Skeletal muscle cell (primary cell): ENCODE measurements at regions not wholly inside any gene's neighbourhood (a gene's known extent, or its start where the extent isn't known, plus 50 kb on each side); places are given as distances from the start of the nearest gene placed in this dataset.

ENCODE experiments used
- DNase-seq: peaks from one replicate; pipeline ENCODE4 v3.0.0-alpha.2; 2010; ENCODE audit warnings: low read depth
- H3K4me3 ChIP-seq: 2 replicates; pipeline ENCODE4 v1.5.1; 2011; ENCODE audit warnings: low read depth, mild to moderate bottlenecking, control low read depth, low read length, moderate library complexity

DNA sequence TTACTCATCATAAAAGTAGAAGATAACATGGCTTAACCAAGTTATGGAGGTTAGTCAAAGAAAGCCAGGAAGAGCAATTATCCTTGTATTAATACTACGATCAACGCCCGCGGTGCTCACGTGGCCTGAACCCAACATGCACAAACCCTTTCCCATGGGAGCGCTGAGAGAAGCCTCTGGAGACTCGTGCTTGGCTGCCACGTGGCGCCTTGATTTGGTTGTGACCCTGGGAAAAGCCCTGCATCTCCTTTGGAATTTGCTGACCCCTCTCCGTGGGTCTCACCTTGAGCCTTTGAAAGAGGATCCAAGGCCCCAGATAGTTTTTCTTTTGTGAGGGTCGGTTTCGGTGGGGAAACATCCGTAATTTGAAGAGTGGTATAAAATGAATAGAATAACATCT lies 255.6 kb downstream of the DCDC2C start:
- H3K4me3 ChIP-seq = no peak overlapping the region
- no peak for DNase-seq

DNA sequence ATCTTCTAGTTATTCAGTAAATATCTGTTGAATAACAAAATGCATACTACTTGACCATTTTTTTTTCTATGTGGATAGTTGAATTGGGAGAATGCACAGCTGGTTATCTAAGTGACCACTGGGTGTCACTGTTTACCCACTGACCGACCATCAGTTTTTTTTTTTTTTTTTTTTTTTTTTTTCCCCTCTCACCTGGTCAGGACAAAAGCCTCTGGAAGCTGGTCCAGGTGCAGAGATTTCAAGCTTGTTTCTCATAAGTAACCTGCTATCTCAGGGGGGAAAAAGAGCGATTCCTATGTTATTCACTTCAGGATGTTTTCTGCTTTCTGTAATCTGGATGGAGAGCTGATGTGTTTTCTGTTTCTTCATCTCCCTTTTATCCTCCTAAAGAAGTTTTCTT lies 256.0 kb downstream of the DCDC2C start:
- H3K4me3 ChIP-seq = no peak overlapping the region
- no peak for DNase-seq

DNA sequence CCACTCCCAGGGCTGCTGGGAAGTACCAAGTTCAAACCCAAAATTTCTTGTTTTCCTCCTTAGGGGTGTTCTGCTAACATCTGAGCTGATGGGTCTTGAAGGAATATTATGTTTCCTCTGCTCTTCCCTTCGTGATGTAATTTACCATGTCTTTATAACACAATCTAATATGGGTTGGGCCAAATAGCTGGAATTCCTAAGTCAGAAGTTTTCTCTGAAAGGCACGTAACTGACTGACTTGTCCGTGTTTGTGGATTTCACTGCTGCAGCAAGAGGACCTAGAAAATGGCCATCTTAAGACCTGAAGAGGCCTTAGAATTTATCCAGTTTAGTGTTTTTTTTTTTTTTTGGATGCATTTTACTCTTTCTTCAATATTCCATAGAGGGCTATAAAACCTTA lies 256.7 kb downstream of the DCDC2C start:
- no peak overlapping the region for H3K4me3 ChIP-seq
- no peak for DNase-seq

DNA sequence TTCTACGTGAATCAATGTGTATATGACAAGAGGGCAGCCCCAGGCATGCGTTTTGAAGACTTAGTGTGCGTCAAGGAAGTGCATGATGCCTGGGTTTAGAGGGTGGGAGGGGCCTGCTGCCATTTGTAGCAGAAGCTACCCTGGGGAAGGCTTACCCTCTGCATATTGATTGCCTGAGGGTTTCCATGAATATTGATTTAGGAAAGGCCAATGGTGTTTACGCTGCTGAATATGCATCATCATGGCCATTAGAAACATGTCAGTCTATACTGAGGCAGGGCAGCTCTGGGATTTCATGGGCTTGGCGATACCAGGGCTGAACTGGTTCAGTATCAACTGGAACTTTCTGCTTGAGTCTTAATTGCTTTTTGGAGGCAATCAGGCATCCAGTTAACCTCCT lies 259.3 kb downstream of the DCDC2C start:
- H3K4me3 ChIP-seq = no peak overlapping the region
- no peak for DNase-seq

DNA sequence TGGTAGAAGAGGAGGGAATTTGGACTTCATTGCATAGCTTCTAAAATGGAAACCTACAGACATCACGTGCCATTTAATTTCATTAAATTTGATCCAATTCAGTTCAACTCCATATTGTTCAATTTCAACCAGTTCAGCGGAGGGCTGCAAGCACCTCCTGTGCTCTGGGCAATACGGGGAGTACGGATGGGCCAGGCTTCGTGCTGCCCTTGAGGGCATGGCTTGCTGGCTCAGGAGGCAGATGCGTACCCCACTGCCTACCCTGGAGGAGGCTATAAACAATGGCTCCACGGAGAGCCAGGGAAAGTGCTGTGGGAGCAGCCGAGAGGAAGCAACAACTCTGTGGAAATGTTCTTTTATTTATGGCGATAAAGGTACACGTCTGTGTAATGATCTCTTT lies 261.8 kb downstream of the DCDC2C start:
- no peak for DNase-seq
- H3K4me3 ChIP-seq = no peak overlapping the region

DNA sequence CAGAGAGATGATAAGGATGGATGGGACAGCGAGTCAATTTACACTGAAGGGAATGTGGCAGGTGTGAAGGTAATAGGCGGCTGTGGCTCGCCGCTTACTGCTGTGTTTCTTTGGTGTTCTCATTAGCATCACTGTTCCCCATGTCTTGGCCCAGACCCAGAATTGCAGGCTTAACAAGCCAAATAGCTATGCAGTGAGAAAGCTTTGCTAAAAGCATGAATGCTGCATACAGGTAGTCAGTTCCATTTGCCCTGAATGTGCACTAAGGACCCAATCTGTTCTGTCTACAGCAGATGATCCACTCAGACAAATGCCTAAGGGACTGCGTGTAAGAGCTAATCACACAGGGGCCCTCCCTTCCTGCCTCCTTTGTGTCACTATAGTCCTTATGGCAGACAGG lies 262.6 kb downstream of the DCDC2C start:
- no peak overlapping the region for H3K4me3 ChIP-seq
- no peak for DNase-seq

DNA sequence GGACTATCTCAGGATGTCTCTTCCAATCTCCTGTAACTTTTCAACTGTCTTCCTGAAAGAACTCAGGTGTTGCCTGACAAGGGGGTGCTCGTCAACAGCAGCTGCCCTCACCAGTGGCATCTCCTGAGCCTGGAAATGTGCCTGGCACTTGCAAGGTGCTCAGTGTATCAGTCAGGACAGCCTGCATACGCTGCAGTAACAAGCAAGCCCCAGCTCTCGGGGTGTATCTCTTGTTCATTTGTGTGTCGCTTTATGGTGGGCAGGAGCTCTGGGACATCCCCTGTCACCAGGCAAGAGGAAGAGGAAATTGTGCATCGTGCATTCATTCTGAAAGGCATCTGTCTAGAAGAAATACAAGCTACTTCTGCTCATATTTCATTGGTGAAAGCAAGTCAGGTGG lies 263.1 kb downstream of the DCDC2C start:
- H3K4me3 ChIP-seq = no peak overlapping the region

DNA sequence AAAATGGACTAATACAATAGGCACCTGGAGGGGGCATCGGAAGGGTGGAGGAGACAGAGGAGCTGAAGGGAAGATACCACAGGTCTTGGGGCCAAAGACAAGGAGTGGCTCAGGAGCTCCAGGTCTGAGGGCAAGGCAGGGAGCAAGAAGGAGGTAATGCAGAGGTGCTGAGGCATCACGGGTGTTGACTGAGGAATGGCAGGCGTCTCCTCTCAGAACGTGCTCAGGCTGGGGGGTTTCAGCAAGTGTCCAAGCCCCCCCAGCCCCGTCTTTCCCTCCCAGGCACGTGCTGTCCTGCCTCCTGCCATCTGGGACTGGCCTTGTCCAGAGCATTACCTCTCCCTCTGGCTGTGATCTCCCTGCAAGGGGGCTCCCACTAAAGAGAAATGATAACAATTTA lies 265.4 kb downstream of the DCDC2C start:
- H3K4me3 ChIP-seq = no peak overlapping the region
- DNase-seq = no peak

More for the DNA sequence above, 263.1 kb downstream of the DCDC2C start:
- no peak for DNase-seq

DNA sequence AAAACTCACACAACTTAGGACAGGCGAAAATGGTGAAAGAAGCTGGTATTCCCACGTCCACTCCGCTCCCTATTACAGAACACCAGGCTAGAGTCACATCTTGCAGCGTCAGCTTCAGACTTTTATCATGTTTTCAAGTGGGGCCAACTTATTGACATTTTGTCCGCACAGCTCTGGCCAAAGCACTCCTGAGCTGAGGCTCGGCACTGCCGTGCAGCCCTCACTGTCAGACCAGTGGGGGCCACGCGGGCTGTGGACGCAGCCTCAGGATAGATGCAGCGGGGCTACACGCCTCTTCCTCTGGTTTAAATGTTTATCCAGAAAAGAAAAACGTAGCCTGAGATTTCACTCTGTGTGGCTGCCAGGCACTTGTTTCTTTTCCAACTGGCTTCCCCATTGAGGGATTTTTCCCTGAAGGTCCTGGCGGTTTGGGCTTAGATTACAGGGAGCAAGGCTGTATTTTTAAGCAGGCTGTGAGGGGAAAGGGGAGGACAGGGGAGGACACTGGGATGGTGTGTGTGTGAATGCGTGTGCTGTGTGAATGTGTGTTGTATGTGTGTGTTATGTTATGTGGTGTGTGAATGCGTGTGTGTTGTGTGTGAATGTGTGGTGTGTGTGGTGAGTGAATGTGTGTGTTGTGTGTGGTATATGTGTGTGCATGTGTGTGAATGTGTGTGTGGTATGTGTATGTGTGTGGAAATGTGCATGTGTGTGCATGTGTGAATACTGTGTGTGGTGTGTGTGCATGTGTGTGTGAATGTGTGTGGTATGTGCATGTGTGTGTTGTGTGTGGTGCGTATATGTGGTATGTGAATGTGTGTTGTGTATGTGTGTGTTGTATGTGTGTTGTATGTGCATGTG lies 267.6 kb downstream of the DCDC2C start:
- no peak for DNase-seq
- no peak overlapping the region for H3K4me3 ChIP-seq

DNA sequence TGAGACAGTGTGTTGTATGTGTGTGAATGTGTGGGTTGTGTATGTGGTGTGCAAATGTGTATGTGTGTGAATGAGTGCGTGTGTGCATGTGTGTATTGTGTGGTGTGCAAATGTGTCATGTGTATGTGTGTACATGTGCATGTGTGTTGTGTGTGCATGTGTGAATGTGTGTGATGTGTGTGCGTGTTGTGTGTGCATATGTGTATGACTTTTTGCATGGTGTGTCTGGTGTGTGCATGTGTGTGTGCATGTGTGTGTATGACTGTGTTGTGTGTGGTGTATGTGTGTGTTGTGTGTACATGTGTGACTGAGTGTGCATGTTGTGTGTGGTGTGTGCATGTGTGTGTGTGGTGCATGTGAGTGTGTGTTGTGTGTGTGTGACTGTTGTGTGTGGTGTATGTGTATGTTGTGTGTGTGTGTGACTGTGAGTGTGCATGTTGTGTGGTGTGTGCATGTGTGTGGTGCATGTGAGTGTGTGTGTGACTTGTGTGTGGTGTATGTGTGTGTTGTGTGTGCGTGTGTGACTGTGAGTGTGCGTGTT lies 268.3 kb downstream of the DCDC2C start:
- DNase-seq = no peak

DNA sequence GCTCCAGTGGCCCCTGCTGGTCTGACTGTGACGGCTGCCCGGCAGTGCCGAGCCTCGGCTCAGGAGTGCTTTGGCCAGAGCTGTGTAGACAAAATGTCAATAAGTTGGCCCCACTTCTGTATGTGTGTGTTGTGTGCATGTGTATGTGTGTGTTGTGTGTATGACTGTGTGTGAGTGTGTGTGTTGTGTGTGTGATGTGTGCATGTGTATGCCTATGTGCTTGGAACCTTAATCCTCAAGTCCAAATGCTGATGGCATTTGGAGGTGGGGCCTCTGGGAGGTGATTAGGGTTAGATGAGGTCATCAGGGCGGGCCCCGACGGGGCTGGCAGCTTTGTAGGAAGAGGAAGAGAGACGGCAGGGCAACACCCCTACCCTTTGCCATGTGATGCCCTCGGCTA lies 269.0 kb downstream of the DCDC2C start:
- H3K4me3 ChIP-seq = no peak overlapping the region
- no peak for DNase-seq

More for the DNA sequence above, 268.3 kb downstream of the DCDC2C start:
- H3K4me3 ChIP-seq = no peak overlapping the region

DNA sequence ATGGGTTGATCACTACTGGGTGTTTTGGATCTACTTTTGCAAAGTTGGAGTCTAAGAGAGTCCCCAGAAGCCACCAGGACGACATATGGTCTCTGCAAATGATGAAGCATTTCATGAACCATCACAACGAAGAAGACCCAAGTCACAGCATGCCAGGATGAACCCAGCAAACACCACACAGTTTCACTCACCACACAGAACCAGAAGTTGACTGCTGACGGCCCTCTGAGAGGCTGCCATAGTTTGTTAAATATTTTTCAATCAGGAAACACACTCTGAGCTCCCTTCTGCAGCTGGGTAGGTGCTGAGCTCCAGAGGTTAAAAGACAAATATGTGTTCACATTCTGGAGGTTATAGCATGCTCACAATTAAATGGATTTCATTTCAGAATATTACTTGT lies 271.4 kb downstream of the DCDC2C start:
- no peak for DNase-seq
- no peak overlapping the region for H3K4me3 ChIP-seq

DNA sequence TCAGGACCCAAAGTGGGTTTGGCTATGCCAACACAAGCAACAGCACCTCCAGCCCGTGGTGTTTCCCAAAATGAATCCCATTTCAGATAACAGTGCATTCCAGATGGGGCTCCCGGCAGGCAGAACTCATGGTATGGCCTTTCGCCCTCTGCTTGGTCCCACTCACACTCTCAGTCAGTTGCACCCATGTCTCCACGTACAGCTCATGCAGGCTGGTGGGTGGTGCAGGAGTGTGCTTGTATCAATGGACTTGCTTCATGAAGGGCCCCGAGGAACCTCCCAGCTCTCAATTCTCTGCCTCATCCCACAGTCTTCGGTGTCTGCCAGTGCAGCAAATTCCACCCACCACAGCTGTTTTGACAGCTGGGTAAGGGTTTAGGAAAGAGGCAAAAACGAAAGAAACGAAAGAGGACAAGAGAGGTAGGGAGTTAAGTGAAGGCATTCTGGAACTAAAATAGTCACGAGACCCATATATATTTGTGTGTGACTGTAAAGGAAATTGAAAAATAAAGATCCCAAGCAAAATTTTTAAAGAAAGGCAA lies 278.1 kb downstream of the DCDC2C start:
- no peak overlapping the region for H3K4me3 ChIP-seq
- DNase-seq = no peak

DNA sequence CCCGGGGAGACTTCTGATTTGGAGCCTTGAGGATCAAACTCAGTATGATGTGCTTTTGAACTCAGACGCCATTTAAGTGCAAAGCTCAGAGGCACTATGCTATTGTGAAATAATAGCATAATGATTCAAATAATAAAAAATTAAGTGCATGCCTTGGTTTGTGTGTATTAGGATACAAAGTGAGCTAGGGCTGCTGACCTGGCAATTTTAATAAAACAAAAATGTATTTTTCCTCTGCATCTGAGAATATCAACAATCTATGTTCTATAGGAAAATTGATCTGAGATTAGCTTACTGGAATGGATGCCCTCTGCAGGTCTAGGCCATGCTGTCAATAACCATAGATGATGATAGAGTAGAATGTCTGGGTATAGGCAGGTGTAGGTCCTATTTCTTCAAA lies 278.8 kb downstream of the DCDC2C start:
- H3K4me3 ChIP-seq = no peak overlapping the region
- DNase-seq = no peak

DNA sequence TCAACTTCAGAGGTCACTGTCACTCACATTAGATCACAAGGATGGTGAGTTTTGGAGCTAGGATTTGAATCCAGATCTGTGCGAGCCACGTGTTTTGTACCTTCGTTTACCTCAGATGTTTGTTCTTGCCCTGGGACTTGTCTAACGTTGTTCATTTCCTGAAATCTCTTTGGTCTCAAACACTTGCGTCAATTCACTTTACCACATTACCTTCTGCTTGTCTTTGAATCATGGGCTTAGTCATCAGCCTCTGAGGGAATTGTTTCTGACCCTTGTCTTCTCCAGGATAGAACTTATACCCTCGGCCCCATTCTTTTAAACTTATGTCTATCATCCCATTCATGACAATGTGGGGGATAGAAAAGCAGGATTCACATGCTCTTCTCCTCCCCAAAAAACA lies 282.7 kb downstream of the DCDC2C start:
- no peak overlapping the region for H3K4me3 ChIP-seq
- no peak for DNase-seq

DNA sequence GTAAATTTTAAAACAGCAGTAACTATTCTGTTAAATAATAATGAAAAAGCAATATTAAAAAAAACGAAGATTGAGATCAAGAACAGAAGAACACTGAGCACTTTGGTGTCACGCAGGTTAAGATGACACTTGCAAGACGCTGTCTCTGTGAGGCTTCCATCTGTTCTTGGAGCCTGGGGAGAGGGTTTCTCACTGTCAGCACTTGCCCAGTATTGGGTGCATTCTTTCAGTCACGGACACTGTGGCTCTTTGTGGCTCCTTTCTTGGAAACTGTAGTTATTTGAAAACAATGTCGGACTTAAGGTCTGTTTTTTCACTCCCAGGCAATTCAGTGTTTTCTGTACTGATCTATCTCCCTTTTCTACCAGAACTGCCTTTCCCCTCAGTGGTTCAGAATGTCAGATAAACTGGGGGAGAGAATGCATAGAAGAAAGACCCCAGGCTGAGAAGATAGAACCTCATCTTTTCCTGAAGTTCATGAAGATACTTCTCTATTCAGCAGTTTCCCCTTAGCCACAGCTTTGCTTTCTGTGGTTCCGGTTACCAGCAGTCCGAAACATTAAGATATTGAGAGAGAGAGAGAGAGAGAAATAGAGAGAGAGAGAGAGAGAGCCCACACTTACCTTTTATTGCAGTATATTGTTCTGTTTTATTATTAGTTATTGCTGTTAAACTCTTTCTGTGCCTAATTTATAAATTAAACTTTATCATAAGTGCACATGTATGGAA lies 283.3 kb downstream of the DCDC2C start:
- H3K4me3 ChIP-seq = no peak overlapping the region
- no peak for DNase-seq

DNA sequence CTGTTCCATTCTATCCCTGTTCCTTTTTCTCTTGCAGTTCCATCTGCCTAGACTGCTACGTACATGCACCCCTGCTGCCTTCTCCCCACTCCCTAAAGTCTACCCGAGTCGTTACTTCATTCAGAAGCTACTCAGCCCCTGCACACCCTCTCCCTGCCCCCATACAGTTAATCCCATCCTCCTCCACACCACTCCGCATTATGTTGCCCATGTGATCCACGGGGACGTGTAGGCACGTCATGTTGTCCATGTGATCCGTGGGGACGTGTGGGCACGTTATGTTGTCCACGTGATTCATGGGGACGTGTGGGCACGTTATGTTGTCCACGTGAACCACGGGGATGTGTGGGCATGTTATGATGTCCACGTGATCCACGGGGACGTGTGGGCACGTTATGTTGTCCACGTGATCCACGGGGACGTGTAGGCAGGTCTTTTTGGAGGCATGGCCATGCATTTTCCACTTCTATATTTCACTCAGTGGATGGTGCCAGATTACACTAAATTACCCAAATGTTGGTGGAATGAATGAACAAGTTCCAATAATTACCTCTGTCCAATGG lies 299.5 kb downstream of the DCDC2C start:
- no peak for DNase-seq
- no peak overlapping the region for H3K4me3 ChIP-seq

DNA sequence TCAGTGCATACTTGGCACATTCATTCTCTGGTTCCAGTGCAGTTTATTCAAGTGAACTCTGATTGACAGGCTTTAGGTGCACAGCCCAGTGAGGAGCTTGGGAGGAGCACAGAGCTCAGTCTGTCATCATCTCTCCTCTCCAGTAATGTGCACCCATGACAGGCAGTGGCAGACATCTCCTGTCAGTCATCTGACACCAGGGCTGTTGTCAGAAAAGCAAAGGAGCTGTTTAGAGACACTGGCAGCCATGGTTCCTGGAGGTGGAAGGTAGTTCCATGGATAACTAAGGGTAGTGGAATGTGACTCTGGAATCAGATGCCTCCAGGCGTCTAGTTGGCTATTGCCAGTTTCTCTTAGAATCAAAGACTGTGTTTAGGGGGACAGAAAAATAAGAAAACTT lies 308.8 kb downstream of the DCDC2C start:
- no peak for DNase-seq
- H3K4me3 ChIP-seq = no peak overlapping the region

DNA sequence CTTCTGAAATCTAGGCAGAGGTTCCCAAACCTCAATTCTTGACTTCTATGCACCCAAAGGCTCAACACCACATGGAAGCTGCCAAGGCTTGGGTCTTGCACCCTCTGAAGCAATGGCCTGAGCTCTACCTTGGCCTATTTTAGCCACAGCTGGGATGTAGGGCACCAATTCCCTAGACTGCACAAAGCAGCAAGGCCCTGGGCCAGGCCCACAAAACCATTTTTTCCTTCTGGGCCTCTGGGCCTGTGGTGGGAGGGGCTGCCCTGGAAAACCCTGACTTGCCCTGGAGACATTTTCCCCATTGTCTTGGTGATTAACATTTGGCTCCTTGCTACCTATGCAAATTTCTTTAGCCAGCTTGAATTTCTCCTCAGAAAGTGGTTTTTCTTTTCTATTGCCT lies 315.2 kb downstream of the DCDC2C start:
- DNase-seq = no peak
- H3K4me3 ChIP-seq = no peak overlapping the region

DNA sequence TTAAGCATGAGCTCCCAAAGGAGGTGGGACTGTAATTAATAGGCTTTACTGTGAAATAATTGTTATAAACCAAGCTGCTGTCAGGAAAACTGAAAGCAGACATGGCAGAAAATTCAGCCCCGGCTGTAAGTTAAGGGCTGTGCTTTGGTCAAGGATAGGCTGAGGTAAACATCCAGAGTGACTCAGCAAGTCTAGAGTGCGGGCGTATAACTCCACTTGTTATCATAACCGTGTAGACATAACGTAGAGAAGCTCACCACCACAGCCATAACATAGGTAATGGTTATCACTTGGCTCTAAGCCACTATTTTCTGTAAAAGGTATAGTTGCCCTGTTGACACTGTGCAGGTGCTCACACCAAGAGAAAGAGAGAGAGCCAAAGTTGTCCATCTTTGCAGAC lies 316.8 kb downstream of the DCDC2C start:
- DNase-seq = no peak
- no peak overlapping the region for H3K4me3 ChIP-seq
